ENCODE measurements at regions not wholly inside any gene's neighbourhood (a gene's known extent, or its start where the extent isn't known, plus 50 kb on each side); places are given as distances from the start of the nearest gene placed in this dataset.
"Not testable (repeated sequence)": the region's sequence is repeated elsewhere in the genome, so short reads cannot be mapped to it uniquely, and the experiment has no call there.

GRCh38 chr18:1357724-1358123, 453.1 kb downstream of the ADCYAP1 start:
- no peak overlapping the region for H3K4me3 ChIP-seq (ENCODE audit: low read depth in 1 of 2, low read length in 1 of 2)
- H3K27ac ChIP-seq, result no peak overlapping the region
- no peaks in the 10 kb centered on the region for H3K36me3 ChIP-seq
- no peaks in the 10 kb centered on the region for H3K4me1 ChIP-seq (ENCODE audit: control insufficient read depth in 1 of 2, insufficient read depth in 1 of 2, low read depth in 1 of 2, low read length in 1 of 2)
- no peaks in the 10 kb centered on the region for H3K9me3 ChIP-seq
- H3K27me3 ChIP-seq, result no peaks in the 10 kb centered on the region
- TF ChIP-seq, protein P1, sequence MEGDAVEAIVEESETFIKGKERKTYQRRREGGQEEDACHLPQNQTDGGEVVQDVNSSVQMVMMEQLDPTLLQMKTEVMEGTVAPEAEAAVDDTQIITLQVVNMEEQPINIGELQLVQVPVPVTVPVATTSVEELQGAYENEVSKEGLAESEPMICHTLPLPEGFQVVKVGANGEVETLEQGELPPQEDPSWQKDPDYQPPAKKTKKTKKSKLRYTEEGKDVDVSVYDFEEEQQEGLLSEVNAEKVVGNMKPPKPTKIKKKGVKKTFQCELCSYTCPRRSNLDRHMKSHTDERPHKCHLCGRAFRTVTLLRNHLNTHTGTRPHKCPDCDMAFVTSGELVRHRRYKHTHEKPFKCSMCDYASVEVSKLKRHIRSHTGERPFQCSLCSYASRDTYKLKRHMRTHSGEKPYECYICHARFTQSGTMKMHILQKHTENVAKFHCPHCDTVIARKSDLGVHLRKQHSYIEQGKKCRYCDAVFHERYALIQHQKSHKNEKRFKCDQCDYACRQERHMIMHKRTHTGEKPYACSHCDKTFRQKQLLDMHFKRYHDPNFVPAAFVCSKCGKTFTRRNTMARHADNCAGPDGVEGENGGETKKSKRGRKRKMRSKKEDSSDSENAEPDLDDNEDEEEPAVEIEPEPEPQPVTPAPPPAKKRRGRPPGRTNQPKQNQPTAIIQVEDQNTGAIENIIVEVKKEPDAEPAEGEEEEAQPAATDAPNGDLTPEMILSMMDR (IDR thresholded peaks at IDR 0.05), result no peak

DNA sequence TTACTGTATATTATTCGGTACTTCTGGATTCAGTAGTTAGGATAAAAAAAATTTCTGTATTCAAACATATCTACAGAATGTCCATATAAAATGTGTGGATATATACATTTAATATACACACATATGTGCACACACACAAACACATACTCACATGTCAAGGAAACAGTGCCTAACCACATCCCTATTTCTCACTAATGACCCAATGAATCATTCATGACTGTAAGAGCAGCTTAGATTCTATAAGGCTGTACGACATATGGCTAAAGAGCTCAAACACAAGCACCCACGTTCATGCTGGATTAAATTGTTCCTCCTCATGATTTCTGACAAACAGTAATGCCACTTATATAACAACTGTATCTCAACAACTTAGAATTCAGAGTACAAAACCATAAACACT, 457.3 kb downstream of the ADCYAP1 start:
- no peaks in the 10 kb centered on the region for H3K36me3 ChIP-seq
- H3K9me3 ChIP-seq, result no peaks in the 10 kb centered on the region
- no peak overlapping the region for H3K27ac ChIP-seq
- H3K4me3 ChIP-seq (ENCODE audit: low read depth in 1 of 2, low read length in 1 of 2), result no peak overlapping the region
- TF ChIP-seq, protein P1 (IDR thresholded peaks at IDR 0.05), result no peak
- no peaks in the 10 kb centered on the region for H3K27me3 ChIP-seq
- H3K4me1 ChIP-seq (ENCODE audit: control insufficient read depth in 1 of 2, insufficient read depth in 1 of 2, low read depth in 1 of 2, low read length in 1 of 2), result no peaks in the 10 kb centered on the region

DNA sequence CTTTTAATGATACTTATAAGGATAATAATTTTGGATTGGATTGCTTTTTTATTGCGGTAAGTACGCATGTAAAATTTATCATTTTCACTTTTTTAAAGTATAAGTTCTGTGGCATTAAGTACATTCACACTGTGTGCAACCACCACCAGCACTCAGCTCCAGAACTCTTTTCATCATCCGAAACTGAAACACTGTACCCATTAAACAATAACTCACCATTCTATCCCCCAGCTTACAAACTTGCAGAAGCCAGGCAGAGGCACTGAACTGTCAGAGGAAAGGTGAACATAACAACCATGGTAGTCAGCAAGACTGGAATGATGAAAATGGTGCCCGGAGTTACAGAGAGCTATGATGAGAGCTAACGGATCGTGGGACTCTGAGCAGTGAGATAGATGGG, 465.9 kb downstream of the ADCYAP1 start:
- no peaks in the 10 kb centered on the region for H3K36me3 ChIP-seq
- no peak overlapping the region for H3K4me3 ChIP-seq (ENCODE audit: low read depth in 1 of 2, low read length in 1 of 2)
- H3K27ac ChIP-seq, result no peak overlapping the region
- H3K4me1 ChIP-seq (ENCODE audit: control insufficient read depth in 1 of 2, insufficient read depth in 1 of 2, low read depth in 1 of 2, low read length in 1 of 2), result no peaks in the 10 kb centered on the region
- H3K27me3 ChIP-seq, result no peaks in the 10 kb centered on the region
- TF ChIP-seq, protein P1 (IDR thresholded peaks at IDR 0.05), result no peak
- no peaks in the 10 kb centered on the region for H3K9me3 ChIP-seq

- no peaks in the 10 kb centered on the region for H3K36me3 ChIP-seq
- no peaks in the 10 kb centered on the region for H3K4me1 ChIP-seq (ENCODE audit: control insufficient read depth in 1 of 2, insufficient read depth in 1 of 2, low read depth in 1 of 2, low read length in 1 of 2)
- no peak overlapping the region for H3K27ac ChIP-seq
- no peaks in the 10 kb centered on the region for H3K9me3 ChIP-seq
- H3K4me3 ChIP-seq (ENCODE audit: low read depth in 1 of 2, low read length in 1 of 2), result no peak overlapping the region
- TF ChIP-seq, protein P1 (IDR thresholded peaks at IDR 0.05), result no peak
- no peaks in the 10 kb centered on the region for H3K27me3 ChIP-seq
Measured at GRCh38 chr18:1371724-1372123, 467.1 kb downstream of the ADCYAP1 start.

- H3K36me3 ChIP-seq, result no peaks in the 10 kb centered on the region
- no peaks in the 10 kb centered on the region for H3K4me1 ChIP-seq (ENCODE audit: control insufficient read depth in 1 of 2, insufficient read depth in 1 of 2, low read depth in 1 of 2, low read length in 1 of 2)
- TF ChIP-seq, protein P1 (IDR thresholded peaks at IDR 0.05), result no peak
- H3K27me3 ChIP-seq, result no peaks in the 10 kb centered on the region
- no peak overlapping the region for H3K27ac ChIP-seq
- H3K9me3 ChIP-seq, result peaks cover 3% of the 10 kb centered on the region
- H3K4me3 ChIP-seq (ENCODE audit: low read depth in 1 of 2, low read length in 1 of 2), result no peak overlapping the region
Measured at GRCh38 chr18:1383465-1383864, 478.8 kb downstream of the ADCYAP1 start.

DNA sequence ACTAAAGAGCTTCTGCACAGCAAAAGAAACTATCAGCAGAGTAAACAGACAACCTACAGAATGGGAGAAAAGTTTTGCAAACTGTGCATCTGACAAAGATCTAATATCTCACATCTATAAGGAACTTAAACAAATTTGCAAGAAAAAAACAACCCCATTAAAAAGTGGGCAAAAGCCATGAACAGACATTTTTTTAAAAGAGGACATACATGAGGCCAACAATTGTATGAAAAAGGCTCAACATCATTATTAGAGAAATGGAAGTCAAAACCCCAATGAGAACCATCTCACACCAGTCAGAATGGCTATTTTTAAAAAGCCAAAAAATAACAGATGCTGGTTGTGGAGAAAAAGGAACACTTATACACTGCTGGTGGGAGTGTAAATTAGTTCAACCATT, 483.8 kb downstream of the ADCYAP1 start:
- not testable (repeated sequence) for H3K36me3 ChIP-seq; H3K27me3 ChIP-seq; H3K4me3 ChIP-seq (ENCODE audit: low read depth in 1 of 2, low read length in 1 of 2); H3K4me1 ChIP-seq (ENCODE audit: control insufficient read depth in 1 of 2, insufficient read depth in 1 of 2, low read depth in 1 of 2, low read length in 1 of 2); H3K27ac ChIP-seq; H3K9me3 ChIP-seq
